CD4-positive, alpha-beta T cell (primary cell): ENCODE measurements at regions not wholly inside any gene's neighbourhood (a gene's known extent, or its start where the extent isn't known, plus 50 kb on each side); places are given as distances from the start of the nearest gene placed in this dataset.

Experiments used
- ATAC-seq: fragments of 200-7000 bp; cut with Tn5 transposase; one replicate; pipeline ENCODE4 v1.10.0; 2022; ENCODE audit warnings: mild to moderate bottlenecking; ENCODE audit not compliant: poor library complexity
- CTCF ChIA-PET: fragments of 350-600 bp; sonication (Branson Sonifier 250); formaldehyde crosslinking; loops from one replicate; lab custom pipeline; 2021; ENCODE audit warnings: antibody characterized with exemption, inconsistent platforms; lab: Charles Lee
- POLR2A ChIA-PET: fragments of 350-600 bp; sonication (Branson Sonifier 250); formaldehyde crosslinking; loops from one replicate; lab custom pipeline; 2021; ENCODE audit warnings: antibody characterized with exemption, inconsistent platforms; lab: Charles Lee
- DNase-seq, 14 experiments: peaks; one replicate each; pipeline ENCODE4 v3.0.0-alpha.2; 2013 to 2020; ENCODE audit warnings: mixed read lengths in 2 of 14
- H3K27ac ChIP-seq, 2 donors: one replicate each; pipeline versions ENCODE4 v1.5.1 to v1.7.0; 2013; ENCODE audit warnings: low read length in 2 of 2, low read depth in 1 of 2, mild to moderate bottlenecking in 1 of 2
- H3K27me3 ChIP-seq, 2 experiments: 1 replicate in 1 of 2; 2 replicates in 1 of 2; pipeline versions ENCODE4 v1.6.1 to v1.7.0; 2013; ENCODE audit warnings: low read length in 2 of 2, control low read depth in 1 of 2, mild to moderate bottlenecking in 1 of 2, moderate library complexity in 1 of 2; ENCODE audit not compliant: insufficient read depth in 2 of 2, control insufficient read depth in 1 of 2
- H3K36me3 ChIP-seq: one replicate; pipeline ENCODE4 v1.6.1; 2013; ENCODE audit warnings: low read length, control low read depth; ENCODE audit not compliant: insufficient read depth
- H3K4me1 ChIP-seq: one replicate; pipeline ENCODE4 v1.6.1; 2013; ENCODE audit warnings: low read length, control low read depth; ENCODE audit not compliant: insufficient read depth
- H3K4me3 ChIP-seq: one replicate; pipeline ENCODE4 v1.5.1; 2013; ENCODE audit warnings: mild to moderate bottlenecking, low read length, moderate library complexity
- H3K9me3 ChIP-seq, 2 experiments: 1 replicate in 1 of 2; 2 replicates in 1 of 2; pipeline versions ENCODE4 v1.6.1 to v1.7.0; 2013; ENCODE audit warnings: low read length in 2 of 2, mild to moderate bottlenecking in 2 of 2, control low read depth in 1 of 2, moderate library complexity in 1 of 2; ENCODE audit not compliant: control insufficient read depth in 1 of 2, insufficient read depth in 1 of 2
- H3K27ac Mint-ChIP-seq: one replicate; pipeline ENCODE4 v1.8.0; 2020; ENCODE audit warnings: mixed read lengths
- H3K27me3 Mint-ChIP-seq: one replicate; pipeline ENCODE4 v1.8.0; 2021; ENCODE audit warnings: mixed read lengths
- H3K36me3 Mint-ChIP-seq: one replicate; pipeline ENCODE4 v1.8.0; 2021; ENCODE audit warnings: low read depth, mixed read lengths
- H3K4me1 Mint-ChIP-seq: one replicate; pipeline ENCODE4 v1.8.0; 2021; ENCODE audit warnings: low read depth, mixed read lengths
- H3K4me3 Mint-ChIP-seq: one replicate; pipeline ENCODE4 v1.8.0; 2020; ENCODE audit warnings: mild to moderate bottlenecking, mixed read lengths
- H3K9me3 Mint-ChIP-seq: one replicate; pipeline ENCODE4 v1.8.0; 2020; ENCODE audit warnings: mixed read lengths
- CTCF ChIP-seq: fragments of 200-600 bp; IDR thresholded peaks from one replicate; pipeline ENCODE4 v1.8.0; 2022; ENCODE audit warnings: antibody characterized with exemption, mild to moderate bottlenecking
- intact Hi-C, 2 experiments: fragments of 100-400 bp; cut with DNase I in 1 of 2; cut with micrococcal nuclease in 1 of 2; formaldehyde crosslinking; loops; one replicate each; pipeline versions ENCODE4 v1.15.1 to v1.9.0; 2023 to 2025; cut with DNase I, micrococcal nuclease

GRCh38 chr10:84053626-84054025 lies 85.7 kb upstream of the GHITM start:
- no peaks in the 10 kb centered on the region for H3K4me1 ChIP-seq
- intact Hi-C loops, result no loop called here
- H3K36me3 ChIP-seq, result no peaks in the 10 kb centered on the region
- H3K36me3 Mint-ChIP-seq, result no peaks in the 10 kb centered on the region
- DNase-seq, result no peak
- no peak for TF ChIP-seq CTCF
- peaks cover 27% of the 10 kb centered on the region for H3K27me3 Mint-ChIP-seq
- H3K27me3 ChIP-seq, result no peaks in the 10 kb centered on the region
- no peak overlapping the region for H3K4me3 ChIP-seq
- H3K4me1 Mint-ChIP-seq, result no peaks in the 10 kb centered on the region
- H3K9me3 Mint-ChIP-seq, result peaks cover 4% of the 10 kb centered on the region
- no peak for ATAC-seq
- POLR2A ChIA-PET, result no interaction called here
- H3K4me3 Mint-ChIP-seq, result no peak overlapping the region
- CTCF ChIA-PET, result no interaction called here
- H3K27ac Mint-ChIP-seq, result no peak overlapping the region
- H3K9me3 ChIP-seq, result peaks cover 0 to 10% of the 10 kb centered on the region in 2 experiments
- H3K27ac ChIP-seq, result no peak overlapping the region

- no peaks in the 10 kb centered on the region for H3K9me3 Mint-ChIP-seq
- ChIA-PET POLR2A (no interaction called here), CTCF (no interaction called here)
- H3K4me3 Mint-ChIP-seq, result no peak overlapping the region
- intact Hi-C loops, result no loop called here
- no peaks in the 10 kb centered on the region for H3K4me1 Mint-ChIP-seq
- H3K36me3 Mint-ChIP-seq, result no peaks in the 10 kb centered on the region
- peaks cover 20% of the 10 kb centered on the region for H3K27me3 Mint-ChIP-seq
- no peak for ATAC-seq
- no peak for TF ChIP-seq CTCF
- Histone ChIP-seq H3K9me3 (peaks cover 0 to 7% of the 10 kb centered on the region in 2 experiments), H3K4me3 (no peak overlapping the region), H3K27ac (no peak overlapping the region), H3K36me3 (no peaks in the 10 kb centered on the region), H3K27me3 (no peaks in the 10 kb centered on the region), H3K4me1 (no peaks in the 10 kb centered on the region)
- H3K27ac Mint-ChIP-seq, result no peak overlapping the region
- DNase-seq, result no peak
These were observed 84.6 kb upstream of the GHITM start for GRCh38 chr10:84054743-84055142.

- Mint-ChIP-seq H3K27ac (no peak overlapping the region), H3K36me3 (no peaks in the 10 kb centered on the region), H3K4me1 (no peaks in the 10 kb centered on the region), H3K9me3 (no peaks in the 10 kb centered on the region), H3K27me3 (peaks cover 21% of the 10 kb centered on the region), H3K4me3 (no peak overlapping the region)
- no peaks in the 10 kb centered on the region for H3K36me3 ChIP-seq
- intact Hi-C loops, result no loop called here
- ATAC-seq (no peak), DNase-seq (no peak)
- H3K27ac ChIP-seq, result no peak overlapping the region
- no peak for TF ChIP-seq CTCF
- H3K9me3 ChIP-seq, result peaks cover 0 to 3% of the 10 kb centered on the region in 2 experiments
- ChIA-PET CTCF (no interaction called here), POLR2A (no interaction called here)
- H3K4me1 ChIP-seq, result no peaks in the 10 kb centered on the region
- H3K27me3 ChIP-seq, result no peaks in the 10 kb centered on the region
- no peak overlapping the region for H3K4me3 ChIP-seq
These were observed 79.8 kb upstream of the GHITM start for GRCh38 chr10:84059526-84059925.
